Upper lobe of left lung (tissue), 6 donors: ENCODE measurements at regions not wholly inside any gene's neighbourhood (a gene's known extent, or its start where the extent isn't known, plus 50 kb on each side); places are given as distances from the start of the nearest gene placed in this dataset.

Source experiments
- ATAC-seq, 2 donors: fragments of 200-7000 bp; cut with Tn5 transposase; one replicate each; pipeline ENCODE4 v1.9.1; 2022; ENCODE audit warnings: mild to moderate bottlenecking in 2 of 2, moderate library complexity in 2 of 2; ENCODE audit not compliant: low FRiP score in 2 of 2
- DNase-seq, 2 donors: peaks; one replicate each; pipeline ENCODE4 v3.0.0-alpha.2; 2019 to 2020
- H3K27ac ChIP-seq, 4 donors: fragments of 200-600 bp; sonication (generic); one replicate each; pipeline ENCODE4 v1.5.1; 2016 to 2019
- H3K27me3 ChIP-seq, 4 donors: fragments of 200-600 bp; sonication (generic); one replicate each; pipeline ENCODE4 v1.5.1; 2017 to 2019
- H3K36me3 ChIP-seq, 4 donors: fragments of 200-600 bp; sonication (generic); one replicate each; pipeline ENCODE4 v1.5.1; 2016 to 2019
- H3K4me1 ChIP-seq, 4 donors: fragments of 200-600 bp; sonication (generic); one replicate each; pipeline ENCODE4 v1.5.1; 2018 to 2019
- H3K4me3 ChIP-seq, 4 donors: fragments of 200-600 bp; sonication (generic); one replicate each; pipeline ENCODE4 v1.5.1; 2017 to 2019; ENCODE audit warnings: mild to moderate bottlenecking in 2 of 4, moderate library complexity in 1 of 4
- H3K9me3 ChIP-seq, 4 donors: fragments of 200-600 bp; sonication (generic); one replicate each; pipeline ENCODE4 v1.5.1; 2018 to 2019
- EP300 ChIP-seq, 4 donors: sonication (generic); formaldehyde crosslinking; IDR thresholded peaks; one replicate each; pipeline ENCODE4 v1.5.1; 2017; ENCODE audit warnings: antibody characterized with exemption in 4 of 4, control low read depth in 2 of 4
- POLR2A ChIP-seq, 4 donors: fragments of 450-650 bp; IDR thresholded peaks; one replicate each; pipeline ENCODE4 v1.5.1; 2016 to 2017; ENCODE audit warnings: antibody characterized with exemption in 4 of 4, mild to moderate bottlenecking in 2 of 4
- POLR2AphosphoS5 ChIP-seq, 2 donors: sonication (generic); formaldehyde crosslinking; IDR thresholded peaks; one replicate each; pipeline ENCODE4 v1.5.1; 2017; ENCODE audit warnings: antibody characterized with exemption in 2 of 2
- WGBS, 2 donors: methylation state at CpG; one replicate each; pipeline ENCODE4 v1.1.5; 2017 to 2018; 5-methylcytosine and 5-hydroxymethylcytosine counted together
- TF ChIP-seq, protein P1 (sequence below), 6 experiments: fragments of 450-650 bp in 4 of 6; fragments of 200-600 bp in 2 of 6; sonication (generic) in 2 of 6; IDR thresholded peaks; one replicate each; pipeline ENCODE4 v1.5.1; 2016 to 2019; ENCODE audit warnings: antibody characterized with exemption in 6 of 6
- donor health status: DM: no; HTN: no; CAD: no; lungs with moderate emphysema.
- donor health status: DM: no; HTN: yes; CAD: no; lungs with severe emphysema.

DNA sequence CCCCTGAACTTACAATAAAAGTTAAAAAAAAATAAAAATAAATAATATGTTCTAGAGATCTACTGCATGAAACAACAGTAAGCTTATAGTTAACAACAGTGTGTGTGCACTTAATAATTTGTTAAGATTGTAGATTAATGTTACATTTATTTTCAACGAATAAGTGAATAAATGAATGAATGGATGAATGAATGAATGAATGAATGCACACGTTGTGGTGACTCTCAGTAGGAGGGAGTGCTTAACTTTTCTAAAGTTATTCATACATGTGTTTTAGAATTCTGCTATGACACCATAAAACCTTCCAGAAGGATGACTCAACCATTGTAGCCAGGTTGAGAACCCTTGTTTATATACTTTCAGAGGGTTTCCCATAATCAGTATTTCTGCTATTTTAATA, 1269.4 kb upstream of the CDH6 start:
- DNase-seq (no peak), ATAC-seq (no peak)
- WGBS, 2 donors = 60 to 69% methylated on average over 2 of the region's 2 CpGs

GRCh38 chr5:29905626-29906353, 1287.7 kb upstream of the CDH6 start:
- Histone ChIP-seq H3K36me3 (no peaks in the 10 kb centered on the region), H3K27ac (no peak overlapping the region), H3K4me3 (no peak overlapping the region), H3K9me3 (peaks cover 0 to 3% (median 0%) of the 10 kb centered on the region in 4 donors), H3K4me1 (no peaks in the 10 kb centered on the region), H3K27me3 (no peaks in the 10 kb centered on the region)
- ATAC-seq (no peak), DNase-seq (peak in 1 of 2 donors; percentile 57)
- WGBS, 2 donors = 85 to 87% methylated on average over 15 of the region's 15 CpGs
- TF ChIP-seq POLR2AphosphoS5 (IDR thresholded peaks at IDR 0.05) = no peak
- TF ChIP-seq POLR2A (IDR thresholded peaks at IDR 0.05) = no peak
- no peak for TF ChIP-seq EP300 (IDR thresholded peaks at IDR 0.05)
- TF ChIP-seq, protein P1, sequence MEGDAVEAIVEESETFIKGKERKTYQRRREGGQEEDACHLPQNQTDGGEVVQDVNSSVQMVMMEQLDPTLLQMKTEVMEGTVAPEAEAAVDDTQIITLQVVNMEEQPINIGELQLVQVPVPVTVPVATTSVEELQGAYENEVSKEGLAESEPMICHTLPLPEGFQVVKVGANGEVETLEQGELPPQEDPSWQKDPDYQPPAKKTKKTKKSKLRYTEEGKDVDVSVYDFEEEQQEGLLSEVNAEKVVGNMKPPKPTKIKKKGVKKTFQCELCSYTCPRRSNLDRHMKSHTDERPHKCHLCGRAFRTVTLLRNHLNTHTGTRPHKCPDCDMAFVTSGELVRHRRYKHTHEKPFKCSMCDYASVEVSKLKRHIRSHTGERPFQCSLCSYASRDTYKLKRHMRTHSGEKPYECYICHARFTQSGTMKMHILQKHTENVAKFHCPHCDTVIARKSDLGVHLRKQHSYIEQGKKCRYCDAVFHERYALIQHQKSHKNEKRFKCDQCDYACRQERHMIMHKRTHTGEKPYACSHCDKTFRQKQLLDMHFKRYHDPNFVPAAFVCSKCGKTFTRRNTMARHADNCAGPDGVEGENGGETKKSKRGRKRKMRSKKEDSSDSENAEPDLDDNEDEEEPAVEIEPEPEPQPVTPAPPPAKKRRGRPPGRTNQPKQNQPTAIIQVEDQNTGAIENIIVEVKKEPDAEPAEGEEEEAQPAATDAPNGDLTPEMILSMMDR (IDR thresholded peaks at IDR 0.05) = no peak

More for the DNA sequence above, 1269.4 kb upstream of the CDH6 start:
- TF ChIP-seq EP300 (IDR thresholded peaks at IDR 0.05) (no peak), POLR2A (IDR thresholded peaks at IDR 0.05) (no peak), POLR2AphosphoS5 (IDR thresholded peaks at IDR 0.05) (no peak)
- TF ChIP-seq, protein P1 (IDR thresholded peaks at IDR 0.05) = no peak
- H3K4me3 ChIP-seq = no peak overlapping the region
- H3K9me3 ChIP-seq = no peaks in the 10 kb centered on the region
- H3K4me1 ChIP-seq = no peaks in the 10 kb centered on the region
- no peak overlapping the region for H3K27ac ChIP-seq
- H3K36me3 ChIP-seq = no peaks in the 10 kb centered on the region
- no peaks in the 10 kb centered on the region for H3K27me3 ChIP-seq

- DNase-seq (no peak), ATAC-seq (no peak)
- H3K27me3 ChIP-seq = no peaks in the 10 kb centered on the region
- TF ChIP-seq, protein P1 (IDR thresholded peaks at IDR 0.05) = no peak
- no peak for TF ChIP-seq POLR2A (IDR thresholded peaks at IDR 0.05)
- no peak for TF ChIP-seq POLR2AphosphoS5 (IDR thresholded peaks at IDR 0.05)
- no peak for TF ChIP-seq EP300 (IDR thresholded peaks at IDR 0.05)
- H3K4me3 ChIP-seq = no peak overlapping the region
- WGBS, 2 donors = 66 to 77% methylated on average over 2 of the region's 2 CpGs
- peaks cover 0 to under 1% (median 0%) of the 10 kb centered on the region in 4 donors for H3K9me3 ChIP-seq
- no peaks in the 10 kb centered on the region for H3K36me3 ChIP-seq
- no peak overlapping the region for H3K27ac ChIP-seq
- H3K4me1 ChIP-seq = no peaks in the 10 kb centered on the region
These were observed 1290.6 kb upstream of the CDH6 start for GRCh38 chr5:29902859-29903258.

DNA sequence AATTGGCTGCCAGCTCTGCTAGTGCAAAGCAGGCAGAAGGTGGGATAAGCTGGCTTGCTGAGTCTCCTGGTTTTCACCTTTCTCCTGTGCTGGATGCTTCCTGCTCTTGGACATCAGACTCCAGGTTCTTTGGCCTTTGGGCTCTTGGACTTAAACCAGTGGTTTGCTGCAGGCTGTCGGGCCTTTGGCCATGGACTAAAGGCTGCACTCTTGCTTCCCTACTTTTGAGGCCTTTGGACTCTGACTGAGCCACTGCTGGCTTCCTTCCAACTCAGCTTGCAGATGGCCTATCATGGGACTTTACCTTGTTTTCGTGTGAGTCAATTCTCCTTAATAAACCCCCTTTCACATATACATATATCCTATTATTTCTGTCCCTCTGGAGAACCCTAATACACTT, 1293.9 kb upstream of the CDH6 start:
- H3K4me3 ChIP-seq = no peak overlapping the region
- no peaks in the 10 kb centered on the region for H3K9me3 ChIP-seq
- DNase-seq (no peak), ATAC-seq (no peak)
- TF ChIP-seq EP300 (IDR thresholded peaks at IDR 0.05) (no peak), POLR2AphosphoS5 (IDR thresholded peaks at IDR 0.05) (no peak), POLR2A (IDR thresholded peaks at IDR 0.05) (no peak)
- WGBS, 2 donors = 73 to 77% methylated on average over 2 of the region's 2 CpGs
- no peaks in the 10 kb centered on the region for H3K27me3 ChIP-seq
- no peak overlapping the region for H3K27ac ChIP-seq
- H3K4me1 ChIP-seq = no peaks in the 10 kb centered on the region
- no peaks in the 10 kb centered on the region for H3K36me3 ChIP-seq

- no peak for ATAC-seq
- Histone ChIP-seq H3K4me1 (no peaks in the 10 kb centered on the region), H3K4me3 (no peak overlapping the region), H3K27me3 (no peaks in the 10 kb centered on the region), H3K36me3 (no peaks in the 10 kb centered on the region), H3K27ac (no peak overlapping the region), H3K9me3 (no peaks in the 10 kb centered on the region)
- DNase-seq = no peak
- TF ChIP-seq POLR2A (IDR thresholded peaks at IDR 0.05) = no peak
- TF ChIP-seq, protein P1 (IDR thresholded peaks at IDR 0.05) = no peak
- no peak for TF ChIP-seq EP300 (IDR thresholded peaks at IDR 0.05)
- no peak for TF ChIP-seq POLR2AphosphoS5 (IDR thresholded peaks at IDR 0.05)
These were observed 1295.6 kb upstream of the CDH6 start for GRCh38 chr5:29897916-29898315.
